Peyer's patch (tissue), 4 donors: ENCODE measurements at regions not wholly inside any gene's neighbourhood (a gene's known extent, or its start where the extent isn't known, plus 50 kb on each side); places are given as distances from the start of the nearest gene placed in this dataset.

Experiments used
- CTCF ChIP-seq, 6 experiments: fragments of 450-650 bp in 4 of 6; fragments of 200-600 bp in 2 of 6; sonication (generic) in 1 of 6; IDR thresholded peaks; one replicate each; pipeline ENCODE4 v1.5.1; 2017 to 2019; ENCODE audit warnings: antibody characterized with exemption in 6 of 6, mild to moderate bottlenecking in 3 of 6, moderate library complexity in 1 of 6
- POLR2A ChIP-seq, 2 donors: fragments of 450-650 bp; IDR thresholded peaks; one replicate each; pipeline ENCODE4 v1.5.1; 2017; ENCODE audit warnings: antibody characterized with exemption in 2 of 2, mild to moderate bottlenecking in 2 of 2, moderate library complexity in 2 of 2

DNA sequence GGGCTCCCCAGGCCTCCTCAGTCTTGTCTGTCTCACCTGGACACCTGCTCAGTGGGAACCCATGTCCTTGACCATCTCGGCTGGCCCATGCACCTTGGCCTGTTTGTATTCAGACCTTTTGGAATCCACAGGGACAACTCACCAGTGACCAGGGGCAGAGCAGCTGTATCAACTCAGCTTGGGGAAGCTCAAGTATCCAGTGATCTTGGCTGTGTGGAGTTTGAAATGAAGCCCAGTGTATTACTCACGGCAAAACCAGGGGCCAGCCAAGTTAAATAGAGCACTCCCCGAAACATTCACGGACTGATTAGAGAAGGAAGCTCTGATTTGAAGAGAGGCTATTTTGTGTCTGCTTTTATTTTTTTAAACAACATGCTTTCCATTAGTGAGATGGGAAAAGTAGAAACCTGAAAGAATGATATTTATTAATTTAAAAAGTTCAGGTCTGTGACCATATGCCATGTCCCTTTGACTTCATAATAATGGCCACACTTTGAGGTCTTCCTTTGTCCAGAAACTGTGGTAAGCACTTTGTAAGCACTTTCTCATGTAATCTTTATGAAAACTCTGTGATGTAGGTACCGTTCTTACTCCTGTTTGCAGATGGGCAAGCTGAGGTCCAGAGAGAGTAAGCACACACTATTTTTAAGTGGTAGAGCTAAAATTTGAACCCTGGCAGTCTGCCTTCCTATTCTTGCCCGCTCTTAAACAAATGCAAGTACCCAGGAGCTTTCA lies 656.5 kb downstream of the BNC2 start:
- TF ChIP-seq CTCF (IDR thresholded peaks at IDR 0.05) (no peak), POLR2A (IDR thresholded peaks at IDR 0.05) (no peak)
